Activated naive CD4-positive, alpha-beta T cell treated with anti-CD3 and anti-CD28 coated beads, Interleukin-2, amount 50 U/mL, for 16 hours (primary cell): ENCODE measurements at regions not wholly inside any gene's neighbourhood (a gene's known extent, or its start where the extent isn't known, plus 50 kb on each side); places are given as distances from the start of the nearest gene placed in this dataset.

Experiments used
- DNase-seq: peaks from one replicate; pipeline ENCODE4 v3.0.0-alpha.2; 2020

GRCh38 chr5:90185897-90186468 lies 223.6 kb downstream of the CETN3 start:
- DNase-seq: no peak

GRCh38 chr5:90184764-90185163 lies 224.8 kb downstream of the CETN3 start:
- no peak for DNase-seq

DNA sequence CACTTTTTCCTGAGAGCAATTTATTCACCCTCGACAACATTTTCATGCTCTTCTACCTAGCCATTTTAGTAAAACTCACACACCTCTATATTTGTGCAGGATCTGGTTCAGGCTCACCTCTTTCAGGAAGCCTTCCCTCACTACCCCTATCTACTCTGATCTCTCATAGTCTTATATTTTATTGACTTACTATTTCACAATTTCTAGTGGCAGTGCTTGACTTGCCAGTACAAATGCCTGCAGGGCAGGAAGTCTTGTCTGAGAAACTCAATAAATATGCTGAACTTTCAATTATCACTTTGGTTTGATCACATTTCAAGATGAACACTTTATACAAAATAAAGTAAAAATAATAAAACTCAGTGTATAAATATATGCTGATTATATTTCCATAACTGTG lies 226.8 kb downstream of the CETN3 start:
- no peak for DNase-seq

DNA sequence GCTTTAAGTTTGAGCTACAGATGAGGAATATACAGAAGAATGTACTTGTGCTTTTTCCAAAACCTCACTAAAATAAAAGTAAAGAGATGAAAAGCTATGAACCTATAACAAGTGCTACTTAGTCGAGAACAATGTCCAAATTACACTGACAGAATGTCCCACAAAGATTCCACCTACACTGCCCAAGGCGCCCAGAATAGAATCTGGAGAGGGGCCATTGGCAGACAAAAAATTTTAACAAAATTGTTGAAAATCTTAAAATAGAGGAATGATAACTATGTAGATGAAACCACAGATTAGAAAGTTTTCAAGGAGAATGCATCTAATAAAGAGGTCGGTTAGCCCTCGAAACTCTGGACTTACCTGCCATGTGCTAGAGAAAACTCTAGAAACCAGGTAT lies 235.3 kb downstream of the CETN3 start:
- DNase-seq: no peak

DNA sequence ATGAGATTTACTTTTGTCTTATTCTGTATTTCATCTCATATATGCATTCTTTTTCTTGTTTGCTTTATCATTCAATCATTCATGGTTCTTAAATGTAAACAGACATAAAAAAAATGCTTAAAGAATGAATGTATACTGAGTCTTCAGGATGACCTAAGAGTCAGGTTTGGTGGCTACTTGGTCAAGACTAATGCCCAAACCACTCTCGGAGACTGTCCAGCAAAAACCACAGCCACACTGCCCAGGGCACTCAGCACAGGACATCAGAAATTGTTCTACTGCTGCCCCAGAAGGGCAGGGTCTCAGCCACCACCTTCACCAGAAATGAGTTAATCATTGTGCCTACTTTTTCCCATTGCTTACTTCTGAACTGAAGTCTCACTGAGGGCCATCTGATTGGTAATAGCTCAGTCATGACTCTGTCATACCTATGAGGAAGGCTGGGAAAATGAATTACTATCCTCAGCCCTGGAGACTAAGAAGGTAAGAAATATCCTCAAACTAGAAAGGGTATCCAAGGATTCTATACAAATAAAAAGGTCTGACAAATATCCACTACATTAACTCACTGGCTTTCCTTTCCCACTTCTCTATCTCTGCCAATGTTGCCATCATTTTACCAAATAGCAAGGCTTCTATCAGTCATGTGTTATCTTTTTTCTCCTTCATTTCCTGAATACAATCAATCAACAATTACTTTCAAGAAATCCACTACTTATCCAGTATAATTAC lies 236.1 kb downstream of the CETN3 start:
- no peak for DNase-seq

DNA sequence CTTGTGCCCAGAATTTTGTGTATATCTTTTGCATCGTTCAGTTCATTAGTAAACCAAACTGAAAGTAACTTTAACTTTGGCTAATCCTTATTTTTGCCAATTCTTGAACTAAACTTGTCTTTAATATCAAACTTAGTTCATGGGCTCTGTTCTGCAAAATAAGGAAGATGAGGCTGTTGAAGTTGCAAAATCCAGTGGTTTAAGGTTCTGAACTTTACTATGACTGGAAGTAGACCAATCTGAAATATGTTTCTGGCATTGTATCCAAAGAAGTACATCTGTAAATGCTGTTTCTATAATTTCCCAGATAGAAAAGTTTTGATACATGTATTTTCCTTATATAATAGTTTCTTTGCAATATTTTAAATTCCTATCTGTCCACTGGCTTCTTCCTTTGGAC lies 238.1 kb downstream of the CETN3 start:
- DNase-seq: no peak

DNA sequence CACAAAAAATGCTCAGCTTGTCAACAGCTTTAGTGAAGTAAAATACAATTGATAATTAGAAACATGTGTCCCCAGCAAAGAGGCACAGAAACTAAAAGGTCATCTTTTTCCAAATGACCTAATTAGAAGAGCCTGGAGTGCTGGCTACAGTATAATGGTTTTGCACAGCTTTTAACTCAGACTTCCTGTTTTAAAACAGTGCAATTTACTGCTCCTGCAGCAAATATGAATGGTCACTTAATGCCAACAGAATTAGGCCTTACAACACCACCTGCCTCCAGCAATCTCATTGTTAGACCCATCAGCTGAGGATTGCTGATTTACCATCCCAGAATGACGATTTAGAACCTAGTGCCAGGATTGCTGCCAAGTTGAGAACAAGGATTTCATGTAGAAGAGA lies 239.3 kb downstream of the CETN3 start:
- no peak for DNase-seq

DNA sequence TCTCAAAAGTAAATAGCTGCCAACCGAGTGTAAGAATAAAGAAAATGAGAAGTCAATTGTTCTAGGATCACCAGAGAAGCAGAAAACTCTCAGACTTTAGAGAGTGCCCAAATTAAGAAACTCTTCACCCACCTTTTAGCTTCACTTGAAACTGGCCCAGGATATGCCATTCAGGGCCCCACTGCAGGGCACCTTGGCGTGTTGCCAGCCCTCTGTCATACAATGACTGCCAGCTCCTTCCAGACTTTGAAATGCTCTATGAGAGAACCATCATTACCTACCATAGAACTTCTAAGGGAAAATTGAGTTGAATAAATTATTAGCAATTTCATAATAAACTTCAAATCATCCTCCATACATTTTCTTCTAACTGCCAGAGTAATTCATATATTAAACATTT lies 240.5 kb downstream of the CETN3 start:
- no peak for DNase-seq

GRCh38 chr5:90168399-90168798 lies 241.2 kb downstream of the CETN3 start:
- no peak for DNase-seq

- no peak for DNase-seq
Measured at GRCh38 chr5:90166816-90167215, 242.7 kb downstream of the CETN3 start.

- DNase-seq: no peak
Measured at GRCh38 chr5:90162324-90162723, 247.2 kb downstream of the CETN3 start.

DNA sequence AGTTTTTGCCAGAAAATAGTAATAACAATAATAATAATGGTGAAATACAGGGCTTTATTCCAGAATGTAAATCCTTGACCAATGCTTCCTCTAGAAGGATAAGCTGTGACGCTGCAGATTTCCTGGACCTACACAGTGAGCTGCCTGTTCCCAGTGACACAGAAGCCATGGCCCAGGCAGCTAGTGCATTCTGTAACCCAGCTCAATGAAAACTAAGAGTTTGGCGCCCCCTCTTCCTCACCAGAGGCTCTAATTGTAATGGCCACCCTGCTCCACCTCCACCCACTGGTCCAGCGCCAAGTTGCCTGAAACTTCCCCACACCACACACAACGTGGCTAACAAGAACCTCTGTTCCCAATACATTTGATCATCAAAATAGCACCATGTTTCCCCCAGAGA lies 248.1 kb downstream of the CETN3 start:
- no peak for DNase-seq

DNA sequence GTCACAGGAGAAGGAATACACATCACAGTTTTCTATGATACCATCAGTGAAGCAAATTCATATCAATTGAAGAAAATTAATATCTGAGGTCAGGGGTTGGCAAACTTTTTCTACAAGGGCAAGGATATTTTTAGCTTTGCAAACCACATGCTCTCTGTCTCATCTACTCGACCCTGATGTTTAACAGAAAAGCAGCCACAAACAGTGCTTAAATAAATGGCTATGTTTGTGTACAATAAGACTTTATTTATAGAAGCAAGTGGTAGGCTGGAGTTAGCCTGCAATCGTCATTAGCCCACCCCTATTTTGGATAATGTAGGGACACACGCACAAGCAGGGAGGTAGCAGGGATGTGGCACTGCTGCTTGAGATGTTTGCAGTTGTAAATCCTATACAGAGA lies 251.4 kb downstream of the CETN3 start:
- no peak for DNase-seq

GRCh38 chr5:90153031-90153430 lies 256.5 kb downstream of the CETN3 start:
- DNase-seq: no peak

DNA sequence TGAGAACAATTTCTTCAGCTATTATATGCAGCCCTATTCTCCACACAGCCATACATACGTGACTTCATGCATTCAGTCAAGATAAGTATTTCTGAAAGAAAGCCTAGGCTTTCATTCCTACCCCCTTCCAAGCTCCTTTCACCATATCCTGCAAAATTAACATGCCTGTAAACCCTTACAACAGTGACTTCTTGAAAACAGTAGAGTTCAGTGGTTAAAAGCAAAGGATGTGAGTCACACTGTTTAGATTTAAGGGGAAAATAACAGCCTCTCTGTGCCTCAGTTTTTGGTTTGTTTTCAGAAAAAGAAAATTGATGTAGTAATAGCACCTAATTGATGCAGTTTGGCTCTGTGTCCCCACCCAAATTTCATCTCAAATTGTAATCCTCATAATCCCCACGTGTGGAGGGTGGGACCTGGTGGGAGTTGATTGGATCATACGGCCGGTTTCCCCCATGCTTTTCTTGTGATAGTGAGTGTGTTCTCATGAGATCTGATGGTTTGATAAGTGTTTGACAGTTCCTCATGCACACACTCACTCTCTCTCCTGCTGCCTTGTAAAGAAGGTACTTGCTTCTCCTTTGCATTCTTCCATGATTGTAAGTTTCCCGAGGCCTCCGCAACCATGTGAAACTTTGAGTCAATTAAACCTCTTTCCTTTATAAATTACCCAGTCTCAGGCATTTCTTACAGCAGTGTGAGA lies 264.8 kb downstream of the CETN3 start:
- no peak for DNase-seq

- no peak for DNase-seq
Measured at GRCh38 chr5:90142541-90142940, 267.0 kb downstream of the CETN3 start.

DNA sequence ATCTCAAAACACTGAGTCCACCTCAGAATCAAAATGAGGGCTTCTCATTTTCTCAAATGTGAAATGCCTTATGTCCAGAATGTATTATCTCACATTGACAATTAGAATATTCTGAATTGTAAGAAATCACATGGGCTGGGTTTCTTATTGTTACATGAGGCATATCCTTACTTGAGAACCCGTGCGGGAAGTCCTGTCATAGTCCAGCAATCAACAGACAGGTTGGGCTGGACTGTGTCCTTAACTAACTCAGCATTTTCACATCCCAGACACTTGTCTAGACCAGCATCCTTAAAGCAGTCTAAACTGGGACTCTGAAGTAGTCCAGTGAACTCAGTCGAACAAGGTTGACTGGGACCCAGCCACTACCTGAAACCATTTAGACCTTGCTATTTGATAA lies 267.6 kb downstream of the CETN3 start:
- no peak for DNase-seq

GRCh38 chr5:90136952-90137528 lies 272.5 kb downstream of the CETN3 start:
- DNase-seq: no peak

DNA sequence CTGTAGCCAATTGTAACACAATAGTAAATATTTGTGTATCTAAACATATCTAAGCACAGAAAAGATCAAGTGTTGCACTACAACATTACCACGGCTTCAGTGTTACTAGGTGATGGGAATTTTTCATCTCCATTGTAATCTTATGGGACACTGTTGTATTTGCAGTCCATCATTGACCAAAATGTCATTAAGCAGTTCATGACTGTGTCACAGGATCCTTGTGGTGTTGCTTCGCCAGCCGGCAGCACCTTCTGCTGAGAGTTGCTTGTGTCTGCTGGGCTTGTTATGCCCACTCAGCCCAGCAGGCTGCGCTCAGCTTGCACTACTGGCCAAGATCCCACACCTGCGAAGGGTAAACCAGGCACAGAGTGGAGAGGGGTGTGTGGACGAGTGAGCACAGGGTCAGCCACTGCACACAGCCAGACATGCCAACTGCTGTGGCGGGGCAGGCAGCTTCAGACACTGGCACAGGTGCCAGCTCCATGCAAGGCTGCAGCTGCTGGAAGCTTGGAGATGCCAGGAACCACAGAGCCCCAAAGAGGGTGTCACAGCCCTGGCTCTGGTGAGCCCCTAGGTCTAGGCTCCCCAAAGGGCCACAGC lies 273.7 kb downstream of the CETN3 start:
- DNase-seq: no peak

GRCh38 chr5:90134892-90135291 lies 274.7 kb downstream of the CETN3 start:
- DNase-seq: no peak

- no peak for DNase-seq
Measured at GRCh38 chr5:90134381-90134780, 275.2 kb downstream of the CETN3 start.

GRCh38 chr5:90133941-90134340 lies 275.6 kb downstream of the CETN3 start:
- no peak for DNase-seq

DNA sequence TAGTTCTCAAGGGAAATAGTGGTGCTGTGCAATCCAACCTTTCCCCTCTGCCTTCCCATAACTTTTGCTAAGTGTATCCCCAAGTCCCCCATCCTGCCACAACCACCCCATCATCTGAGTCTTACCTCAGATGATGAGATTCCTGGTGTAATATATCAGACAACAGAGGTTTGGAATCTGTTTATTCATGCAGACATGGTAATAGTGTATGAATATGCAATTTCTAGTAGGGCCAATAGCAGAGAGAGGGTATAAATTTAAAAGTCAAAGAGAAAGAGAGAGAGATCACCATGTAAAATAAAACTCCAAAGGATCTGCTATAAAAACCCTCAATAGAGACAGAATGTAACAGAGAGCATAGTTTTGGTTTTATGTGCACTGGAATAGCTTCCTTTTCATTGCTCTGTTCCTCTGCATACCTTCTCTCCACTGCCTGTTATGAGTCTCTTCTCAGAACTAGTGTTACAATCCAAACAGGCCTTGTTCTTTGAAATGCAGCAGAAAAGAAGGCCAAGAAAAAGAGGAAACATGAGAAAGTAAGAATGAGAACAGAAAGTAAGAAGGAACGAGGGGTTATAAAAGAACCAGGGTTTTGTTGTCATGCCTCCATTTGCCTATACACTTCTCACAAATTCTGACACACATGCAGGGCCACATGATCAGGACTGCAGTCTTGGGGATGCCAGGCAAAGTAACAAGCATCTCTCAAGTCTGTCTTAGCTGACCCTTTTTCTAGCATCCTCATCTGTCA lies 278.0 kb downstream of the CETN3 start:
- no peak for DNase-seq
